Heart left ventricle (tissue), 16 donors: ENCODE measurements at regions not wholly inside any gene's neighbourhood (a gene's known extent, or its start where the extent isn't known, plus 50 kb on each side); places are given as distances from the start of the nearest gene placed in this dataset.

ENCODE experiments used
- ATAC-seq, 4 donors: fragments of 200-7000 bp; cut with Tn5 transposase; one replicate each; pipeline ENCODE4 v1.9.1; 2020 to 2022; ENCODE audit warnings: moderate library complexity in 4 of 4, mild to moderate bottlenecking in 3 of 4, moderate number of reproducible peaks in 1 of 4
- DNase-seq, 5 donors: peaks; one replicate each; pipeline ENCODE4 v3.0.0-alpha.2; 2020
- H3K27ac ChIP-seq, 12 donors: fragments of 200-600 bp; sonication (generic) in 4 of 12; one replicate each; pipeline versions ENCODE4 v1.5.0 to v1.8.0; 2016 to 2022; ENCODE audit warnings: mild to moderate bottlenecking in 2 of 12
- H3K27me3 ChIP-seq, 9 donors: fragments of 200-600 bp; sonication (generic) in 2 of 9; one replicate each; pipeline versions ENCODE4 v1.5.1 to v1.8.0; 2016 to 2022; ENCODE audit warnings: mild to moderate bottlenecking in 3 of 9
- H3K36me3 ChIP-seq, 9 donors: fragments of 200-600 bp; sonication (generic) in 2 of 9; one replicate each; pipeline versions ENCODE4 v1.5.0 to v1.8.0; 2018 to 2022; ENCODE audit warnings: mild to moderate bottlenecking in 2 of 9
- H3K4me1 ChIP-seq, 12 donors: fragments of 200-600 bp; sonication (generic) in 4 of 12; one replicate each; pipeline versions ENCODE4 v1.5.0 to v1.8.0; 2016 to 2022; ENCODE audit warnings: mild to moderate bottlenecking in 3 of 12
- H3K4me3 ChIP-seq, 12 donors: fragments of 200-600 bp; sonication (generic) in 4 of 12; one replicate each; pipeline versions ENCODE4 v1.5.0 to v1.8.0; 2017 to 2022; ENCODE audit warnings: mild to moderate bottlenecking in 9 of 12, moderate library complexity in 4 of 12
- H3K9me3 ChIP-seq, 12 donors: fragments of 200-600 bp; sonication (generic) in 4 of 12; one replicate each; pipeline versions ENCODE4 v1.5.0 to v1.8.0; 2016 to 2022; ENCODE audit warnings: mild to moderate bottlenecking in 1 of 12
- POLR2A ChIP-seq, 2 donors: fragments of 450-650 bp; IDR thresholded peaks; one replicate each; pipeline ENCODE4 v1.6.1; 2017; ENCODE audit warnings: antibody characterized with exemption in 2 of 2, mild to moderate bottlenecking in 2 of 2, moderate library complexity in 2 of 2
- WGBS, 4 donors: extraction: QIAGEN DNeasy Blood & Tissue Kit in 2 of 4; methylation state at CpG; one replicate each; pipeline versions ENCODE4 v1.1.5 to v1.1.7; 2013 to 2018; 5-methylcytosine and 5-hydroxymethylcytosine counted together
- intact Hi-C, 10 donors: fragments of 100-400 bp; cut with DNase I; formaldehyde crosslinking; loops; one replicate each; pipeline versions ENCODE4 v1.11.1 to v1.14.2; 2022
- TF ChIP-seq, protein P1 (sequence below), 12 donors: fragments of 200-600 bp; sonication (generic) in 4 of 12; IDR thresholded peaks; one replicate each; pipeline versions ENCODE4 v1.5.0 to v1.8.0; 2018 to 2022; ENCODE audit warnings: antibody characterized with exemption in 12 of 12, mild to moderate bottlenecking in 5 of 12
- donor health status: ischemic (EF 13 %, LVEDD 7.1; RV severe dilation, severe dysfunction).
- donor health status: healthy with polysubstance abuse.
- donor health status: DM: no; HTN: yes; CAD: no.
- donor health status: DM: no; HTN: no; CAD: no.
- donor health status: ischemic (EF 25% LVEDD 6.9; RV normal size, moderate dysfunction).
- donor health status: ischemic (EF 25% LVEDD 5.7; RV mildly dilated, moderate dysfunction).
- donor health status: healthy.
- donor health status: DM: yes; HTN: yes; CAD: no.
- donor health status: ischemic (EF 35%, LVEDD 5.7; RV mildly dilated, moderate dysfunction).
- donor health status: nonischemic (EF 11% LVEDD 7.7; RV severe dilation, severe dysfunction).
- donor health status: DM: yes; HTN: yes; CAD: no.
- donor health status: PGD.
- donor health status: ischemic (EF 29% LVEDD 5.4; RV normal size, mild dysfunction).
- donor health status: nonischemic (EF 23%, LVEDD 6.1; RV moderate dilation, normal function).

DNA sequence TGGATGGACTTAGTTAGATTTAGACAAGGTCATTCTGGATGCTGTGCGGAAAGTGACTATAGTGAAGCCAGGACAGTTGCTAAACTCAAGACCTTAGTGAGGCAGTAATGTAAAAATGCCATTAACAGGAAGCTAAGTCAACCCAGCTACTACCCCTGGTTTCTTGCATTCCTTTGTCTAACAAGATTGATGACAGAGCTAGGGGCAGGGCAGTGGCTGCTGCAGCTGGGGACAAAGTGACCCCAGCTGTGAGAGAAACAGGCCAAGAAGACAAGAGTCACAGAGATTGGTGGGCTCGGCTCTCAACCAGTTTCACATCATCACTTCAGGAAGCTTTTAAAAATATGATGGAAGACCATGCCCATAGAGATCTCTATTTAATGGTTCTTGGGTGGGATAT lies 110.4 kb upstream of the POU2AF2 start:
- Histone ChIP-seq H3K9me3 (peaks cover 0 to 10% (median 0%) of the 10 kb centered on the region in 12 donors), H3K36me3 (no peaks in the 10 kb centered on the region), H3K4me3 (no peak overlapping the region), H3K4me1 (no peaks in the 10 kb centered on the region), H3K27ac (no peak overlapping the region), H3K27me3 (peaks cover 0 to 9% (median 0%) of the 10 kb centered on the region in 9 donors)
- ATAC-seq = no peak
- WGBS, 4 donors = 71 to 85% (median 84%) methylated on average over 2 of the region's 2 CpGs
- intact Hi-C loops = no loop called here
- TF ChIP-seq, protein P1, sequence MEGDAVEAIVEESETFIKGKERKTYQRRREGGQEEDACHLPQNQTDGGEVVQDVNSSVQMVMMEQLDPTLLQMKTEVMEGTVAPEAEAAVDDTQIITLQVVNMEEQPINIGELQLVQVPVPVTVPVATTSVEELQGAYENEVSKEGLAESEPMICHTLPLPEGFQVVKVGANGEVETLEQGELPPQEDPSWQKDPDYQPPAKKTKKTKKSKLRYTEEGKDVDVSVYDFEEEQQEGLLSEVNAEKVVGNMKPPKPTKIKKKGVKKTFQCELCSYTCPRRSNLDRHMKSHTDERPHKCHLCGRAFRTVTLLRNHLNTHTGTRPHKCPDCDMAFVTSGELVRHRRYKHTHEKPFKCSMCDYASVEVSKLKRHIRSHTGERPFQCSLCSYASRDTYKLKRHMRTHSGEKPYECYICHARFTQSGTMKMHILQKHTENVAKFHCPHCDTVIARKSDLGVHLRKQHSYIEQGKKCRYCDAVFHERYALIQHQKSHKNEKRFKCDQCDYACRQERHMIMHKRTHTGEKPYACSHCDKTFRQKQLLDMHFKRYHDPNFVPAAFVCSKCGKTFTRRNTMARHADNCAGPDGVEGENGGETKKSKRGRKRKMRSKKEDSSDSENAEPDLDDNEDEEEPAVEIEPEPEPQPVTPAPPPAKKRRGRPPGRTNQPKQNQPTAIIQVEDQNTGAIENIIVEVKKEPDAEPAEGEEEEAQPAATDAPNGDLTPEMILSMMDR (IDR thresholded peaks at IDR 0.05) = no peak
- no peak for TF ChIP-seq POLR2A (IDR thresholded peaks at IDR 0.05)
- DNase-seq = no peak

- no peak overlapping the region for H3K4me3 ChIP-seq
- peaks cover 0 to 2% (median 0%) of the 10 kb centered on the region in 9 donors for H3K27me3 ChIP-seq
- H3K9me3 ChIP-seq = peaks cover 0 to 10% (median 0%) of the 10 kb centered on the region in 12 donors
- no peak overlapping the region for H3K27ac ChIP-seq
- TF ChIP-seq POLR2A (IDR thresholded peaks at IDR 0.05) = no peak
- TF ChIP-seq, protein P1 (IDR thresholded peaks at IDR 0.05) = no peak
- ATAC-seq = no peak
- intact Hi-C loops = loop anchor here in 1 of 10 donors (10.0 kb wide), 1 partner anchor 57 kb away; no protein-coding TSS in a partner anchor
- 63 to 79% (median 68%) methylated on average over 3 of the region's 3 CpGs for WGBS, 4 donors
- H3K4me1 ChIP-seq = no peaks in the 10 kb centered on the region
- H3K36me3 ChIP-seq = no peaks in the 10 kb centered on the region
- DNase-seq = no peak
Observed at GRCh38 chr11:111128076-111128870, 117.3 kb upstream of the POU2AF2 start.

- ATAC-seq (no peak), DNase-seq (no peak)
- no peaks in the 10 kb centered on the region for H3K9me3 ChIP-seq
- H3K4me3 ChIP-seq = no peak overlapping the region
- intact Hi-C loops = loop anchor here in 1 of 10 donors (10.0 kb wide), 1 partner anchor 60 kb away; no protein-coding TSS in a partner anchor
- peaks cover 0 to 2% (median 0%) of the 10 kb centered on the region in 9 donors for H3K27me3 ChIP-seq
- TF ChIP-seq, protein P1 (IDR thresholded peaks at IDR 0.05) = no peak
- TF ChIP-seq POLR2A (IDR thresholded peaks at IDR 0.05) = no peak
- H3K27ac ChIP-seq = no peak overlapping the region
- 20 to 53% (median 36%) methylated on average over 1 of the region's 1 CpG for WGBS, 4 donors
- no peaks in the 10 kb centered on the region for H3K4me1 ChIP-seq
- H3K36me3 ChIP-seq = no peaks in the 10 kb centered on the region
Observed at GRCh38 chr11:111124724-111125123, 120.8 kb upstream of the POU2AF2 start.
